CD4-positive, alpha-beta T cell (primary cell): ENCODE measurements at regions not wholly inside any gene's neighbourhood (a gene's known extent, or its start where the extent isn't known, plus 50 kb on each side); places are given as distances from the start of the nearest gene placed in this dataset.

Experiments
- ATAC-seq: fragments of 200-7000 bp; cut with Tn5 transposase; one replicate; pipeline ENCODE4 v1.10.0; 2022; ENCODE audit warnings: mild to moderate bottlenecking; ENCODE audit not compliant: poor library complexity
- CTCF ChIA-PET: fragments of 350-600 bp; sonication (Branson Sonifier 250); formaldehyde crosslinking; loops from one replicate; lab custom pipeline; 2021; ENCODE audit warnings: antibody characterized with exemption, inconsistent platforms; lab: Charles Lee
- POLR2A ChIA-PET: fragments of 350-600 bp; sonication (Branson Sonifier 250); formaldehyde crosslinking; loops from one replicate; lab custom pipeline; 2021; ENCODE audit warnings: antibody characterized with exemption, inconsistent platforms; lab: Charles Lee
- DNase-seq, 14 experiments: peaks; one replicate each; pipeline ENCODE4 v3.0.0-alpha.2; 2013 to 2020; ENCODE audit warnings: mixed read lengths in 2 of 14
- H3K27ac ChIP-seq, 2 donors: one replicate each; pipeline versions ENCODE4 v1.5.1 to v1.7.0; 2013; ENCODE audit warnings: low read length in 2 of 2, low read depth in 1 of 2, mild to moderate bottlenecking in 1 of 2
- H3K27me3 ChIP-seq, 2 experiments: 1 replicate in 1 of 2; 2 replicates in 1 of 2; pipeline versions ENCODE4 v1.6.1 to v1.7.0; 2013; ENCODE audit warnings: low read length in 2 of 2, control low read depth in 1 of 2, mild to moderate bottlenecking in 1 of 2, moderate library complexity in 1 of 2; ENCODE audit not compliant: insufficient read depth in 2 of 2, control insufficient read depth in 1 of 2
- H3K36me3 ChIP-seq: one replicate; pipeline ENCODE4 v1.6.1; 2013; ENCODE audit warnings: low read length, control low read depth; ENCODE audit not compliant: insufficient read depth
- H3K4me1 ChIP-seq: one replicate; pipeline ENCODE4 v1.6.1; 2013; ENCODE audit warnings: low read length, control low read depth; ENCODE audit not compliant: insufficient read depth
- H3K4me3 ChIP-seq: one replicate; pipeline ENCODE4 v1.5.1; 2013; ENCODE audit warnings: mild to moderate bottlenecking, low read length, moderate library complexity
- H3K9me3 ChIP-seq, 2 experiments: 1 replicate in 1 of 2; 2 replicates in 1 of 2; pipeline versions ENCODE4 v1.6.1 to v1.7.0; 2013; ENCODE audit warnings: low read length in 2 of 2, mild to moderate bottlenecking in 2 of 2, control low read depth in 1 of 2, moderate library complexity in 1 of 2; ENCODE audit not compliant: control insufficient read depth in 1 of 2, insufficient read depth in 1 of 2
- H3K27ac Mint-ChIP-seq: one replicate; pipeline ENCODE4 v1.8.0; 2020; ENCODE audit warnings: mixed read lengths
- H3K27me3 Mint-ChIP-seq: one replicate; pipeline ENCODE4 v1.8.0; 2021; ENCODE audit warnings: mixed read lengths
- H3K36me3 Mint-ChIP-seq: one replicate; pipeline ENCODE4 v1.8.0; 2021; ENCODE audit warnings: low read depth, mixed read lengths
- H3K4me1 Mint-ChIP-seq: one replicate; pipeline ENCODE4 v1.8.0; 2021; ENCODE audit warnings: low read depth, mixed read lengths
- H3K4me3 Mint-ChIP-seq: one replicate; pipeline ENCODE4 v1.8.0; 2020; ENCODE audit warnings: mild to moderate bottlenecking, mixed read lengths
- H3K9me3 Mint-ChIP-seq: one replicate; pipeline ENCODE4 v1.8.0; 2020; ENCODE audit warnings: mixed read lengths
- intact Hi-C, 2 experiments: fragments of 100-400 bp; cut with DNase I in 1 of 2; cut with micrococcal nuclease in 1 of 2; formaldehyde crosslinking; loops; one replicate each; pipeline versions ENCODE4 v1.15.1 to v1.9.0; 2023 to 2025; cut with DNase I, micrococcal nuclease
- TF ChIP-seq, protein P1 (sequence below): fragments of 200-600 bp; IDR thresholded peaks from one replicate; pipeline ENCODE4 v1.8.0; 2022; ENCODE audit warnings: antibody characterized with exemption, mild to moderate bottlenecking

DNA sequence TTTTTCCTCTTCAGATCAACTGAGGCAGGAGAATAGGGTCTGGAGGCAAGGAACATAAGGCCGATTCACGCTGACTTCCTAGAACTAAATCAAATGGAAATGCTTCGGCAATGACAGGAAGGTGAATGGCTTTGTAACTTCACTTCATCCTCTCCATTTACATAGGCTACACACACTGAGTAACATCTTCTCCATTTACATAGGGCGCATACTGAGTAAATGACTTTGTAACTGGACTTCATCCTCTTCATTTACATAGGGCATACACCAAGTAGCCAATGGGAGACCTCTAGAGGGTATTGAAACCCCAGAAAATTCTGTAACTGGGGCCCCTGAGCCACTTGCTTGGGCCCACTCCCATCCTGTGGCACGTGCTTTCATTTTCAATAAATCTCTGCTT, 71.0 kb upstream of the CPSF6 start:
- Histone ChIP-seq H3K27me3 (no peaks in the 10 kb centered on the region), H3K36me3 (no peaks in the 10 kb centered on the region), H3K4me1 (no peaks in the 10 kb centered on the region), H3K4me3 (no peak overlapping the region), H3K27ac (no peak overlapping the region), H3K9me3 (no peaks in the 10 kb centered on the region)
- TF ChIP-seq, protein P1, sequence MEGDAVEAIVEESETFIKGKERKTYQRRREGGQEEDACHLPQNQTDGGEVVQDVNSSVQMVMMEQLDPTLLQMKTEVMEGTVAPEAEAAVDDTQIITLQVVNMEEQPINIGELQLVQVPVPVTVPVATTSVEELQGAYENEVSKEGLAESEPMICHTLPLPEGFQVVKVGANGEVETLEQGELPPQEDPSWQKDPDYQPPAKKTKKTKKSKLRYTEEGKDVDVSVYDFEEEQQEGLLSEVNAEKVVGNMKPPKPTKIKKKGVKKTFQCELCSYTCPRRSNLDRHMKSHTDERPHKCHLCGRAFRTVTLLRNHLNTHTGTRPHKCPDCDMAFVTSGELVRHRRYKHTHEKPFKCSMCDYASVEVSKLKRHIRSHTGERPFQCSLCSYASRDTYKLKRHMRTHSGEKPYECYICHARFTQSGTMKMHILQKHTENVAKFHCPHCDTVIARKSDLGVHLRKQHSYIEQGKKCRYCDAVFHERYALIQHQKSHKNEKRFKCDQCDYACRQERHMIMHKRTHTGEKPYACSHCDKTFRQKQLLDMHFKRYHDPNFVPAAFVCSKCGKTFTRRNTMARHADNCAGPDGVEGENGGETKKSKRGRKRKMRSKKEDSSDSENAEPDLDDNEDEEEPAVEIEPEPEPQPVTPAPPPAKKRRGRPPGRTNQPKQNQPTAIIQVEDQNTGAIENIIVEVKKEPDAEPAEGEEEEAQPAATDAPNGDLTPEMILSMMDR, result no peak
- no peaks in the 10 kb centered on the region for H3K27me3 Mint-ChIP-seq
- ChIA-PET POLR2A (no interaction called here), CTCF (no interaction called here)
- ATAC-seq, result no peak
- no peak overlapping the region for H3K4me3 Mint-ChIP-seq
- intact Hi-C loops, result no loop called here
- no peaks in the 10 kb centered on the region for H3K4me1 Mint-ChIP-seq
- no peaks in the 10 kb centered on the region for H3K36me3 Mint-ChIP-seq
- H3K9me3 Mint-ChIP-seq, result no peaks in the 10 kb centered on the region
- no peak overlapping the region for H3K27ac Mint-ChIP-seq
- DNase-seq, result no peak

DNA sequence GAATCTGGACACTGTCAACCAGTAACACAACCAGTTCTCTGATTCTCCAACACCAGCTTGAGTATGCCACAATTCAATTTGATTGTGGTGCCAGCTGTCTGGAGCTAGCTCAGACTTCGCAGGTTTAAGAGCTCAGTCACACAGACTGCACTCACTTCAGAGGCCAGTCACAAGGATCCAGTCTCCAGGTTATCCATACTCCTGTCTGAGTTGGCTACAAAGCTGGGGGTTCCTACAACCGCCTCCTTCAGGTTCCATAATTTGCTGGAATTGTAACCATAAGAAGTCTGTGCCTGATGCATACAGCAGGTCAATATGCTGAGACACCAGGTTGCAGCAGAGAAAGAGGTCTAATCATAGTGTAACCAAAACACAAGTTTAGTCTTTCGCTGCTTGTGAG, 70.5 kb upstream of the CPSF6 start:
- H3K4me1 ChIP-seq, result no peaks in the 10 kb centered on the region
- no peak for ATAC-seq
- CTCF ChIA-PET, result no interaction called here

DNA sequence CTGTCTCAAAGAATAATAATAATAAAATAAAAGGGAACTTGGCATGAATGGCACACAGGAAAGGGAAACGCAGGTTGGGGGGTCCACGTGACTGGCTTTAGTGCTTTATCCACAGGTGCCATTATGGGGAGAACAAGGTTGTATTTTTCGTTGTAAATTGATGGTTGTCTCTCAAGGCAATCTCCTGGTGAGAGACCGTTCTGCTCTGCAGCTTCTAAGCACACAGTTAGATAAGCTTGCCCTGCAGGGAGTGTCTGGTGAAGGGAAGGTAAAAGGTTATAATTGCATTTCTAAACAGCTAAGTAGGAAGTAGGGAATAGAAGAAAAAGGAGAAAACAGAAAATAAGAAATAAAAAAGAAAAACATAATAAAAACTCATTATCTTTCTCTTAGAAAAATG, 69.1 kb upstream of the CPSF6 start:
- no peak for ATAC-seq
- H3K9me3 ChIP-seq, result no peaks in the 10 kb centered on the region
- Mint-ChIP-seq H3K36me3 (no peaks in the 10 kb centered on the region), H3K9me3 (no peaks in the 10 kb centered on the region), H3K27me3 (no peaks in the 10 kb centered on the region), H3K4me3 (no peak overlapping the region), H3K4me1 (no peaks in the 10 kb centered on the region), H3K27ac (no peak overlapping the region)
- ChIA-PET POLR2A (interaction anchor here (0.7 kb wide), 1 partner anchor 84 kb away, joined by 3 read pairs; no protein-coding TSS in a partner anchor), CTCF (no interaction called here)
- no peaks in the 10 kb centered on the region for H3K27me3 ChIP-seq
- H3K4me3 ChIP-seq, result no peak overlapping the region
- DNase-seq, result no peak
- H3K36me3 ChIP-seq, result no peaks in the 10 kb centered on the region
- no peaks in the 10 kb centered on the region for H3K4me1 ChIP-seq
- TF ChIP-seq, protein P1, result no peak
- intact Hi-C loops, result no loop called here
- no peak overlapping the region for H3K27ac ChIP-seq

More for the DNA sequence above, 70.5 kb upstream of the CPSF6 start:
- H3K4me3 ChIP-seq, result no peak overlapping the region
- TF ChIP-seq, protein P1, result no peak
- Mint-ChIP-seq H3K9me3 (no peaks in the 10 kb centered on the region), H3K4me1 (no peaks in the 10 kb centered on the region), H3K4me3 (no peak overlapping the region), H3K27ac (no peak overlapping the region), H3K27me3 (no peaks in the 10 kb centered on the region), H3K36me3 (no peaks in the 10 kb centered on the region)
- no peaks in the 10 kb centered on the region for H3K36me3 ChIP-seq
- no peak overlapping the region for H3K27ac ChIP-seq
- no peak for DNase-seq
- intact Hi-C loops, result no loop called here
- H3K27me3 ChIP-seq, result no peaks in the 10 kb centered on the region
- POLR2A ChIA-PET, result no interaction called here
- no peaks in the 10 kb centered on the region for H3K9me3 ChIP-seq
